Right renal cortex interstitium (tissue), 3 donors: ENCODE measurements at regions not wholly inside any gene's neighbourhood (a gene's known extent, or its start where the extent isn't known, plus 50 kb on each side); places are given as distances from the start of the nearest gene placed in this dataset.
"Not testable (repeated sequence)": the region's sequence is repeated elsewhere in the genome, so short reads cannot be mapped to it uniquely, and the experiment has no call there.

ENCODE experiments used
- DNase-seq, 3 donors: peaks; one replicate each; pipeline ENCODE4 v3.0.0-alpha.2; 2013; ENCODE audit warnings: low read depth in 3 of 3, low spot score in 2 of 3

DNA sequence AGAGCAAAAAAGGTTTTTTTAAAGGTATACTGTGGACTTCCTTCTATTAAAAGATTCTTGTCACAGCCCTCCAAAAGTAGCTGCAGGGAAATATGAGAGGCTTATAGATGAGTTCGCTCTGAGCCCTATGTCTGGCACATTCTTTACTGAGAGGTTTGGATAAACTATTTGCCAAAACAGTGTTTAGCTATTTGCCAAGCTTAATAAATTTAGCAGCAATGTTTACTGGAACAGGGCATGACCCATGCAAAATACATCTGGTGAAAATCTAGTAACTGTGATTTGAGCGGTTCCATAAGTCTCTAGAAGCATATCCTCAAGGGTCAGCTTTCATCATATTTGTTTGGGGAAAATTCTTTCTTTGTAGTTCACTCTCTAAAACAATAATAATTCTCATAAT lies 1696.7 kb upstream of the PIK3C3 start:
- no peak for DNase-seq

DNA sequence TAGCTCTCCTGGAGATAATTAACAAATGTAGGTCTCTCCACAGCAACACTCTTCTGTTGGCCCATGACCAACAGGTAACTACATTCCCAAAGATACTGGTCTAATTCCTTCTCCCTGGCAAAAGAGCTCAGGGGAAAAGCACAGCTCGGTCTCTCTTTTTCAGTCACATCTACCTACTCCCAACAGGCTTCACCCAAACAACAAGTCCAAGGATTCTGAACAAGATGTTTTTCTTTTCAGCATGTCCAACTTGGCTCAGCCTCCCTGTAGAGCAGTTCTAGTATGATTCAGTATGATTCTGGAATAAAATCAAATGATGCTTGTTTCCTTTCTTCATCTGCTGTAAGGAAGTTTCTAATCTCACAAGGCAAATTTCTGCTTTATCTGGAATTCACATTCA lies 1704.8 kb upstream of the PIK3C3 start:
- no peak for DNase-seq

DNA sequence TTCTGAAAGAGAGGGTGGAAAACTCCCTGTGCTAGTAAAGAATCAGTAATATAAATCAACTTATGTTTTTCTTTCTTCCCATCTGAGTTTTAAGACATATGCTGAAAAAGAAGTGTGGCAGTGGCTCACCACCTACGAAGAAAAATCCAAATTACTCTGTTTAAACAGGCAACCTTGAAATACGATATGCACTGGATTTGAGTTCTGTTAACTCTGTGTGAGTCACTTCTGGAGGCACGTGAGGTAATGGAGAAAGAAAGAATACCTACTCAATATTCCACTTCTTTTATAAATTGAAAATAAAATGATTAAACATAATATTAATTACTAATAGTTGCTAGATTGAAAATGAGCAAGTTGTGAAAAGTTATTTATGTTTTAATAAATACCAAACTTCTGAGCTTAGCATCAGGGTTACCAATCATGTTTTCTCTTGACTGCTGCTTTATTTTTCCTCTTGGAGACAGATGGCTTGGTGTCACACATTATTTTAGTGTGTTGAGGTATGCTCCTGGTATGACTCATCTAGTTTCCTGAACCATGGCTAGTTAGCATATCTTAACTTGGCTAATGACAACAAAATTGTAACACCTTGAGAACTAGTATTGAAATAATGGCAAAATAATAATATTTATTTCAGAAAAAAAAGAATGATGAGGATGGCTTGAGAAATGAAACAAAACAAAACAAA lies 1705.5 kb upstream of the PIK3C3 start:
- no peak for DNase-seq

DNA sequence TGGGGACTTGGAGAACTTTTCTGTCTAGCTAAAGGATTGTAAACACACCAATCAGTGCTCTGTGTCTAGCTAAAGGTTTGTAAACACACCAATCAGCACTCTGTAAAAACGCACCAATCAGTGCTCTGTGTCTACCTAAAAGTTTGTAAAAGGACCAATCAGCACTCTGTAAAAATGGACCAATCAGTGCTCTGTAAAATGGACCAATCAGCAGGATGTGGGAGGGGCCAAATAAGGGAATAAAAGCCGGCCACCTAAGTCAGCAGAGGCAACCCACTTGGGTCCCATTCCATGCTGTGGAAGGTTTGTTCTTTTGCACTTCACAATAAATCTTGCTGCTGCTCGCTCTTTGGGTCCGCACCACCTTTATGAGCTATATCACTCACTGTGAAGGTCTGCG lies 1709.4 kb upstream of the PIK3C3 start:
- DNase-seq: not testable (repeated sequence)

DNA sequence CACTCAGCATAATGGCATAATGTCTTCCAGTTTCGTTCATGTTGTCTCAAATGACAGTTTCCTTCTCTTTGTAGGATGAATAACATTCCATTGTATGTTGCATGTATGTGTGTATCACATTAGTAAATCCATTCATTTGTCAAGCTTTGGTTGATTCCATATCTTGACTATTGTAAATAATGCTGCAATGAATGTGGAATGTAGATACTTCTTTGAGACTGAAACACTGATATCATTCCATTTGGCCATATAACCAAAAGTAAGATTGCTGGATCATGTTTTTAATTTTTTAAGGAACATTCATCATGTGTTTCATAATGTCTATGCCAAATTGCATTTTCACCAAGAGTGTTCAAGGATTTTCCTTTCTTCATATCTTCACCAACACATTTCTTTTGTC lies 1711.4 kb upstream of the PIK3C3 start:
- no peak for DNase-seq

DNA sequence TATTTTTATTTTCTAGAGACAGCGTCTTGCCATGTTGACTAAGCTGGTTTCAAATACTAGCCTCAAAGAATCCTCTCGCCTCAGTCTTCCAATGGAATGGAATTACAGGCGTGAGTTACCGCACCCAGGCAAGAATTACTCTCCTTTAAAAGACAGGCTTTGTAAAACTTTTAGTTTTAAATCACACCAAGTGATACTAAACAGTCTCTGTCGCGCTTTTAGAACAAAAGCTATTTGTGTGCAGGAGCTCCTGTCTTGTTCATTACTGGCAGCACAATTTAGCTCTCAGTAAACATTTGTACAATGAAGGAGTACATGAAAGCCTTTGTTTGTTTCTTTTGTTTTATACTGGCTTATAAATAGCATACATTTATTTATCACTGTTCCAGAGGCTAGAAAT lies 1719.2 kb upstream of the PIK3C3 start:
- DNase-seq: no peak

DNA sequence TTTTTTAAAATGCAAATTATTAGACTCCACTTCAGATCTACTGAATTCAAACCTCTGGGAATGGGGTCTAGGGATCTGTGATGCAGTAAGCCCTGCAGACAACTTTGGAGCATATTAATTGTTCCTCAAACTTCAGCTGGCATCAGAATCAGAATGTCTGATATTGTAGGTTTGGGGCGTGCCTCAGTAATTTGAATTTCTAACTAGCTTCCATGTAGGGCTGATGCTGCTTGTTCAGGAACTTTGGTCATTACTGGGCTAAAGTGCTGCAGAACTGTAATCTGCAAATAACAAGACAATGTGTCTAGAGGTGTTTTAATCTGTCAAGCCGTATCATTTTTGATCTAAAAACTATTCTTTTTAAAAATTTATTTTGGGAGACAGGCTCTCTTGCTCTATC lies 1719.7 kb upstream of the PIK3C3 start:
- DNase-seq: no peak

DNA sequence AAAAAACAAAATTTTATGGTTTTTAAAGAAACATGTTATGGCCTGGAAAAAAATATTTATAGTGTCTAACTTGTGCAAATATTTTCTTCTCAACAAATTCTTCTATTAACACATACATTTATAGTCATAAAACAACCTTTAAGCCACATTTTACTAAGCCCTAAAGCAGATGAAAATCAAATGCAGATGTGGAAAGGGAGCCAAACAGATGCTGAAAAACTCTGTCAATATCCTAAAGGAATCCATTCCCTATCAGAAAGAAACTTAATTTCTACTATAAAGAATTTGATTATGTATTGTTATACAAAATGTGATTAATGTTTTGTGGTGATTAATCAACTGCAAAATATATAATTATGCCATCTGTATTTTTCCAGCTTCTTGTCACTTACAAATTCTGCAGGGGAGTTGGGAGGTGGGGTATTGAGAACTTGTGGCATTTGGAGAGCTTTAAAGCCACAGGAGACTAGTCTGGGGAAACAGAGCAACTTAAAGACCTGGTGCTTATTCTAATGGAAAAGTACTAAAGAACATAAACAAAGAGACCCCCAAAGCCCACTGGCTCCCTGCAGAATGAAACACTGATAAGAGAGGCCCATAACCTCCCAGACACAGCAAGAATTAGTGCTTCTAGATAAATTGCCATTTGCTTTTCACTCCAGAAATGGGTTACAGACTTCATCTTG lies 1721.0 kb upstream of the PIK3C3 start:
- DNase-seq: no peak

DNA sequence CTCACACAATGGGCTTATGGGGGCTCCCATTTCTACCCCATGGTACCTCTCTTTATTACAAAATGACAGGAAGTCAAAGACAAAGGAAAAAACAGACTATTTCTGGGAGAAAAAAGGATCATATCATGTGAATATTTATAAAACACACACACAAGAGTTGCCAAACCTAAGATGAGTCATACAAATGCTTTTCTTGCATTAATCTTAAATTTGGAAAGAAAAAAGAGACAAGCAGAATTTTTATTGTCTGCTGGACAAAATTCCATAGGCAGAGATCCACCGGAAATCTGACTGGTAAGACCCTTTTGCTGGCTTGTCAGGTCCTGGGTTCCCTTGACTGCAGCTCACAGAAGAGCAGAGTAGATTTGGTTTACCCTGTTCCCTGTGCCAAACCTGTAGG lies 1732.3 kb upstream of the PIK3C3 start:
- no peak for DNase-seq

DNA sequence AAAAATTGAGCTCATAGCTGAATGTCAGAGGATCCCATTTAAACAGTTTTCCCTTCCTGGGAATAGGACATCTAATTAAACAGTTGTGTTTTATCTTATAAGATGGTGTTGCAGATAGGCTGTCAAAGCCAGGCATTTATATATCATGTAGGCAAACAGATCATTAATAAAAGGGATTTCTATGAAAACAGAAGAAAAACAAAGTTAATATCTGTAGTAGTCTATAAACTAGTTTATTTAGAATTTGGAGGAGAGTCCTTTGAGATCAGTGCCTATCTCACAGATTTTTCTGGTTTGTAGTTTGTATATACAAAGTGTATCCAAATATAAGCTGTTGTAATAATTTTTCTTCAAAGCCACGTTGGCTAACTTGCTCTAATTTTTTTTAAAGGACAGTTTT lies 1738.2 kb upstream of the PIK3C3 start:
- DNase-seq: no peak

DNA sequence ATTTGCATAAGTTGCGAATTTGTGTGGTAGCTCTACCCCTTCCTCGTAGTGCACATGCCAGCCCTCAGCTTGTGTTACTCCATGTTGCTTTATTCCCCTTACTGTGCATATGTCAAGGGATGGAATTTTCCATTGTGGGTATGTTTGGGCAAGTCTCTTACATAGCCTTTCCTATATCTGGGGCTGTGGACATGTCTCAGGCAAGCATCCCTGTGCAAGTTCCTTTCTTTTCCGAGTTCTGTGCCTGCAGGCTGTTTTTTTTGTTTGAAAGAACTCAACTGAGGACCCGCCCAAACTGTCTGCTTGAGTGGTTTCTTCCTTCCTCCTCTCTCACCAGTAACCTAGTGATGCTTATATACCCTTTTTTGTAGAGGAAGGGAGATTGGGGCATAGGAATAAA lies 1739.1 kb upstream of the PIK3C3 start:
- DNase-seq: no peak

DNA sequence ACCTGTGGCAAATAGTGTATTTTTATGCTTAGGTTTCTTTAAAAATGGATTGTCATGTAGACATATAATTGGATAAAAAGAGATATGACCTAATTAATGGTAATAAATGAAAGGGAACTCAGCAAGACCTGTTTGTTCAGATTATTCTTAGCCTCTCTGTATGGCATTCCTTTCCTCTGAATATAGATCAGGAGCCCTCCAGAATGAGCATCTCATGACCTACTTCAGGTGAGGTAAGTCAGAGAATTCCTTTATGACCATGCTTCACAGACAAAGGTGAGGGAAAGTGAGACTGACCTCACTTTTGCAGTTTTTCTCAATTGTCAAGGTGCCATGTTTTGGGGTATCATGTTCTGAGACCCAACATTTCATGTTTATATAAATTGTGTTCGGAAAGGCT lies 1744.3 kb upstream of the PIK3C3 start:
- DNase-seq: no peak

DNA sequence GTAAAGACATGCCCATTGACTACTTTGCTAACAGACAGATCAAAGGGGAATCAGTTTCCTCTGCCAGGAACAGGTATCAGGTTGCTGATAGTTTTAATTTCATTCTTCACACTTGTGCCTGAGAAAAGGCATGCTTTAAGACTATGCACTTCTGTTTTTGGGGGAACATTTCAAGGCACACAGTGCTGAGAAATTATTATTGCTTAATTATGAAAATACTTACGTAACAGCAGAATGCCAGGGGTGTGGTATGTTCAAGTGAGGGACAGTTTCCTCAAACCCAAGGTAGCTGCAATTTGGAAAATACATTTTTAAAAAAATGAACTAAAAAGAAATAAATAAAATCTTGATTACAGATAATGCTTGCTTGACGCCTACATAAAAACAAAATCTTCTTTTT lies 1746.1 kb upstream of the PIK3C3 start:
- DNase-seq: no peak

DNA sequence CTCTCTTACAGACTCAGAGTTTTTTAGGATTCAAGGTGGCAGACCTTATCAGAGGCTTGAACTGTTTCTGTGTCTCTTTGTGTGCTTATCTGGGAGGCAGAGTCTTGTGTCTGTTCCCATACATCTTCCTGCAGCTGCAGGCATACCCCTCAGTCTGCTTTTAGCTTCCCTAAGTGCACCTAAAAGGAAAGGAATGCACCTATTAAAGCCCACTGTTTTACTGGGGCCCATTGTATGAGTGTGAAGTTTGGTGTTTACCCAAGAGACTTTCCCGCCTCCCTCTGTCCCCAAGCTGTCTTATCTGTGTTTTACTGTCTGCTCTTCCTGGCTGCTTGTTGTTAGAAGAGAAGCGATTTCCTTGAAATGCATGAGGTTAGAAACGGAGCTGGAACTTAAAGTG lies 1757.3 kb upstream of the PIK3C3 start:
- no peak for DNase-seq

DNA sequence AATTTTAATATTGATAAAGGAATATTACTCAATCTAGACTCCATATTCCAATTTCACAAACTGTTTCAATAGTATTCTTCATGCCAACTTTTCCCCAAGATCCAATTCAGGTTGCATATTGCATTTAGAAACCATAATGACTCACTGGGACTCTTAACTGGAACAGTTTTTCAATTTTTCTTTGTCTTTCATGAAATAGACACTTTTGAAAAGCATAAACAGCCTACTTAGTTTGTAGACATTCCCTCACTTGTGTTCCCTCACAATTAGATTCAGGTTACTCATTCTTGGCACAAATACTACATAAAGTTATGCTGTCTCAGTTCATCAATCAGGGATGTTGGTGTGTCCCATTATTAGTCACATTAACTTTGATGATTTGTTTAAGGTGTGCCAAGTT lies 1768.4 kb upstream of the PIK3C3 start:
- no peak for DNase-seq

DNA sequence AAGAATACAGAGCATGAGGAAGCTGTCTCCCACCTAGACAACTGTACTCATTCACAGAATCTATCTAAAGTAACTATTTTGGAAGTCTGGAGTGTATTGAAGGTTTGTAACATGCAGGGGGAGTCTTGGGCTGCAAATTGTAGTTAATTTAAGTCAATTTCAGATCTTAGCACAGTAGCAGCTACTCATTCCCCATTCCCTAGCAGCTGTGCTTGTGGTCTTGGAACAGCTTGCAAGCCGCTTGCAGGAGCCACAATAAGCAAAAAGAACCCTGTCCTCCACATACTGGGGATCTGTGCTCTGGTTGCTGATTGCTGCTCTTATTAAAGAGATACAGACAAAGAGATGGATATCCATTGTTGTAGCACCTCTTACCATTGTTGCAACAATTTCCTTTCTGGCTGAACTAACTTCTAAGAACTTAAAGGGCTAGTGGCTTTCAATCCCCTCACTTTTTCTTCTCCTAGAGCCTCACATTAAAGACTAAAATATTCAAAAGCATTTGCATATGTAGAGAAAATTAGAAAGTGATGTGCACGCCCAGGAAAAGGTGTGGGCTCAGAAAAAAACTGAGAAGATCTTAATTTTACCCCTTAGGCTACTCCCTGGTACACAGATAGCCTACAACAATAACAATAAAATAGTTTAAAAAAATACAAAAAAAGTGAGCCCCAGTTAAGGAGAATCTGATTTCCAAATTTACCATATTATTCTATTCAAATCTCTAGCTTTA lies 1775.1 kb upstream of the PIK3C3 start:
- DNase-seq: no peak

DNA sequence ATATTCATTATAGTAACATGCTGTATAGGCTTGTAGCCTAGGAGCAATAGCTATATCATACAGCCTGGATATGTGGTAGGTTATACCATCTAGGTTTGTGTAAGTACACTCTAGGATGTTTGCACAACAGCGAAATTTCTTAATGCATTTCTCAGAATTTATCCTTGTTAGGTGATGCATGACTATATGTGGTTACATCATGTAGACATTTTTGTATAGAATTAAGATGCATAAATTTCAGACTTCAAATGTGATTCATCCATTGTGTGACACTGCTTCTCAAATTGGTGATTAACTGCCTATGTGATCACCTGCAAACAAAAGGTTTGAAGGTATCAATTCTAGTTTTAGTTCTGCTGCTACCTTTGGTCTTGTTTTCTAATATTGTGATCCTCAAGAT lies 1787.0 kb upstream of the PIK3C3 start:
- no peak for DNase-seq

DNA sequence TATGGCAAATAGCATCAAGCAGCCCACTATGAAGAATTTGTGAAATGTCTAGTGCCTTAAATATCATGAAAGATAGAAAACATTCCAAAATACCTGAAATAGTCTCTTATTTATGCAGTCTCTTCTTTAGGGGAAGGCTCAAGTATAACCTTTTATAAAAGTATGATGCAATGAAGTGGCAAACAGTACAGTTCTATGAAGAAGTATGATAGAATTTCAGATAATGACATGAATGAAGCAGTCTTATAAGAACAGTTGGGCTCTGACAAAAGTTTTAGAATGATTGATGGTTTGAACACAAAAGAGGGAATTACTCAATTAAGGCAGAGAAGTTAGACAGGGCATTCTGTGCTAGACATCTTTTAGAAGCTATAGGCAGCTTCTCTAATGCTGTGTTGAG lies 1791.8 kb upstream of the PIK3C3 start:
- no peak for DNase-seq

DNA sequence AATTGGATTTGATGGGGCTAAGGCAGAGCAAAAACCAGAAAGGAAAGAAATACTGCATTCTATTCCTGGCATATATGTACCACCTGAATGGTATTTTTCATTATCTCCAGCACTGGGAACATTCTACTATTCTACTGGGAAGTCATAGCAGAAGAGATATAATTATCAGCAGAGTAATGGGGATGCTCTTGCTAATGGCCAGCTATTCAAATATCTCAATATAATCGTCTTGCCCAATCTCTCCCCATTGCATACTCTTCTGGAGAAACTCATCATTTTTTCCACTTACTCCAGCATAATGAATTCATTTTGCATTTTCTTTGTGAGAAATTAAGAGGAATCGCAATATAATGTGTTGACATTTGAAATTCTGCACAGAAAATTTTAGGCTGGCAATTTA lies 1794.7 kb upstream of the PIK3C3 start:
- no peak for DNase-seq

DNA sequence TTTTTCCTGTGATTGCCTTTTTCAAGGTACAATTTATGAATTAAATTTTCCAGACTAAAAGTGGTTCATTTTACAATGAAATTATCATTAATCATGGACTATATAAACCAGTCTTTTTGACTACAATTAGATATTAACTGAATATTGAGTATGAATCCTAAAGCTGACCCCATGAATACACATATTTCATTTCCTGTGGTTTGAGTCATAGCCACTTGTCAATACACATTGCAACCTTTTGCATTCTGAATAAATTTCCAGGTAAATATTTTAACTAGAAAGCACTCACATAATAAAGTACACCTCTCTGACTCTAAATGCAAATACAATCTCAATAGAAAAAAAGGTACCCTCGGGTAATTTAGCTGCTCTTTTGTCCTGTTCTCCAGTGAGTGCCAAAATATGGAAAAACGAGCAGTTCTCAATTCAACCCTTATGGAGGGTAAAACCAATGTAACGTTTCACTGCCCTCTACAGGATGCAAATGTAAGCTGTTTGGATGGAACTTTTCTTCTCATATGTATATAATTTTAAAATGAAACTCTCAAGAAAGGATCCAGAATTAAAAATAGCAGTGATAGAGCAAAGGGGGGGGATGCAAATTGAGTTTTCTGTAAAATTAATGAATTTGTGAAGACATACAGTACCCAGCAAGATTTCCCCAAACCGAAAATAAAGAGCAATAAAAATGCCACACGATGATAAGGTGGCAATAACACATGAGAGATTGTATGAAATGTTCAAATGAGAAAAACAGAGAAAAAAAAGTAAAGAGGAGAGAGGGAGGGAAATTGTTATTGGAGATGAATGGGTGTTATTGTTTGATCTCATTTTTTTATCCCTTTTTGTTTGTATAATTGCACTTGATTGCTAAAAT lies 1795.7 kb upstream of the PIK3C3 start:
- DNase-seq: peak in 2 of 3 donors; percentile 14 to 15

DNA sequence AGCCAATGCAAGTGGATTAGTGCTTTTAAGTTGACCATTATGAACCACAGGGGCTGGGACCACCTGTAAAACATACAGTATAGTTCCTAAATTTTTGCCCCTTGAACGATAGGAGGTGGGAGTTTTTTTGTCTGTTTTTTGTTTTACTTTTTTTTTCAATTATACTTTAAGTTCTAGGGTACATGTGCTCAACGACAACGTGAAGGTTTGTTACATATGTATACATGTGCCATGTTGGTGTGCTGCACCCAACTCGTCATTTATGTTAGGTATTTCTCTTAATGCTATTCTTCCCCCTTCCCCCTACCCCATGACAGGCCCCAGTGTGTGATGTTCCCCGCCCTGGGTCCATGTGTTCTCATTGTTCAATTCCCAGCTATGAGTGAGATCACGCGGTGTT lies 1797.9 kb upstream of the PIK3C3 start:
- DNase-seq: no peak
